GM18505 (cell line): ENCODE measurements at regions not wholly inside any gene's neighbourhood (a gene's known extent, or its start where the extent isn't known, plus 50 kb on each side); places are given as distances from the start of the nearest gene placed in this dataset.

Experiments
- ATAC-seq: cut with Tn5 transposase; IDR thresholded peaks from one replicate; pipeline ENCODE4 v1.9.1; 2021; ENCODE audit not compliant: unreplicated experiment
- POLR2A ChIP-seq: IDR thresholded peaks from 4 replicates; pipeline ENCODE4 v1.6.1; 2011; ENCODE audit warnings: borderline replicate concordance; ENCODE audit not compliant: insufficient read depth, insufficient read length; ENCODE audit errors: extremely low read depth

DNA sequence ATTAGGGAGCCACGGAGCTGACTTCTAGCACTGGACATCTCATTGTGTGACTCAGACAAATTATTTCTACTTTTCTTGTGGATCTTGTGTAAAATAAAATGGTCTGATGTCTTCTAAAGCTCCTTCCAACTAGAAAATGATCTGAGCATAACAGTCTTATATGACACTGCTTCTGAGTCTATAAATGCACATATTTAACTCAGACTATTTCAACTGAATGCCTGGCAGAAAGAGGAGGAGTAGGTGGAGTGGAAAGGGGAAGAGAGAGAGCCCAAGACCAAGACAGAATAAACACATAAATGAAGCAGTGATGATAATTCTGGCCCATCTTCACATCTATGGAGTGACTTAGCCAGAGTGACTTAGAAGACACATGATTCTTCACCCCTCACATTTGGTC lies 162.3 kb upstream of the PDZRN3 start:
- ATAC-seq: no peak
- no peak for TF ChIP-seq POLR2A

DNA sequence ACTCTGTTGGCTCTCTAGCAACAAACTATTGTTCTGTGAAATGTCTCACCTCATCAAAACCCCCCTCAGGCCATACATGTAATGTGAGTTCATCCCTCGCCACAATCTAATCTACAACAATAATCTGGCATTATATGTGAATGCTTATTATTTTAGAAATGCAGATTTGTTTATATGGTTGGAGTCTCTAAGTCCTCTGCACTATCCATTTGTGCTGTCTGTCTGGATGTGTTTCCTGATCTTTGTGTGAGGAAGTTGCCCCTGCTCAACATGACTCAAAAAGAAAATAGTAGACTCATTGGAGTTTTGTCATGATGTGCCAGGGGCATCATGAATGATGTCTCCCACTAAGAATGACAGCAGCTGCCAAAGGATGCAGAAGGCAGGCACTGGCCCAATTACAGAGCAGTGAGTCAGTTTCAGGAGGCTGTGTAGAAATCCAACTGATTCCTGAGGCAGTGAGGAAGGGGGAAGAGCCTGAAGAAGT lies 161.6 kb upstream of the PDZRN3 start:
- no peak for TF ChIP-seq POLR2A
- no peak for ATAC-seq

DNA sequence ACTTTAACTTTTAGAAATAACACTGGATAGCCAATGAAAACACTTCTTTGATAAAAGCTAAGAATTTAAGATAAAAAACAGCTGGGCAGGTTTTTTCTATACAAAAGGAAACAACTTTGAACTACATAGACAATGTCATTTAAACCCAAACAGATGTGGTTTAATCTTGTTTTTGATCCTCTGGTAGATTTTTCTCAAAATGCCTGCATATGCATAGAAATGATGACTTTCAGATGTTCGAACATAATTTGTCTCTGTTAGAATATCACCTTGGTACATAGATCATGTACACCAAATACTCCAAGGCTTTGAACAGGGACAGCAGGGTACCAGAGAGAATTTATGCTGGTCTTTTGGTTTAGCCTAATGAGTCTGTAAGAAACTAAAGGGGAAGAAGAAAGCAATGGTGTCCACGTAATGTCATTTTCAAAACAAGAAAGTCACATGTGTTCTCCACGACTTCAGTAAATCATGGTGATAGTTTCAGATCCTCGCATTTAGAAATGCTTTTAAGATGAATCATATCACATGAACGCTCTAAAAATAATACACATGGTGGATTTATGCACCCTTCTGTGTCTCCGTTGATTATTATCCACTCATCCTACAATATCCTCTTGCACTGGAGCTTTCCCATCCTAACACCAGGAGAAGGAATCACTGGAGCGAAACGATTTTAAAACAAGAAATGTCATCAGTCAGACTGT lies 160.1 kb upstream of the PDZRN3 start:
- ATAC-seq: no peak
- TF ChIP-seq POLR2A: no peak

DNA sequence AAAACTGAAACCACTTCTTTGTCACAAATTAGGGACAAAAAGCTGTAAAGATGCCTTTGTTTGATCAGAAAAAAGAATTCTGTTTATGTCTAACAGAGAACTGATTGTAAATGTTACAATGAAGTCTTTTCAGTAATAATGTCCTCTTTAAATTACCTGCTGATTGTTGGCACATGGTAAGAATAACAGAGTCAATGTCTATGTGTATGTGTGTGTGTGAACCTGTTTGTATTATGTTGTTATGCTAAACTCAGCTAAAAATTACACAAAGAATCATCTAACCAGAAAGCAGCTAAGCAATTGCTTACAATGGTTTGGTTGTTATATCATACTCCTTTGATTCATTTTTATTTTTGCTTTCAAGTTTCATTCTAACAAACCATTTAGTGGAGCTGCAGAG lies 159.1 kb upstream of the PDZRN3 start:
- TF ChIP-seq POLR2A: no peak
- ATAC-seq: no peak

DNA sequence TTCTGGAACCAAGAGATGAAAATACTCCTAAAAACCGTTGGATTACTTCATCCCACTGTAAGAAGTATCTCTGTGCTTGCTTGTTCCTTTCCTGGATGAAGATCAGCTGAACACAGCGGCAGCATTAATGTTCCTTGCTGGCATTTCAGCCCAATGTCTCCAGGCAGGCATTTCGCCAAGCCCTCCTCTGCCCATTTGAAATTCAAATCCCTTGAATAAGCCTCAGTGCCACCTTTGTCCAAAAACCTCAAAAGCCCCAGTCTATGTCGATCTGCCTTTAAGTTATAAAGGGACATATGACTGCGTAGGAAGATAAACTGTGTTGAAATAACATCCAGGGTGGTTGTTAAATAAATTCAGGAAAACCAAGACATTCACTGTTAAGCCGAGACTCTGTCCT lies 156.8 kb upstream of the PDZRN3 start:
- no peak for ATAC-seq
- TF ChIP-seq POLR2A: no peak

DNA sequence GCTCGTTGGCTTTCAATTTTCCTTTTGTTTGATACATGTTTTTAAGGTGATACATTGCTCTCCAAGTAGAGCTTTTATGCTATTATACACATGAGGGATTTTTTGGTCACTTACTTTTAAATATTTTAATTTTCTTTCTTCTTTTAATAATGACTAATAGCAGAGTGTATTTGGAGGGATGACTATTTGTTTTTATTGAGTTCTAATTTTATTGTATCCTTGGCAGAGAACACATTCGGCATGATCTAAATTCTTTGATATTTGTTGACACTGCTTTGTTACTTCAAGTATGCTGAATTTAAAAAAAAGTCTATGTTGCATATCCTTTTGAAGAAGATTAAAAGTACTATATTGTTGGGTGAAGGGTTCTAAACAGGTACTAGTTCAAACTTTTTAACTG lies 149.9 kb upstream of the PDZRN3 start:
- ATAC-seq: no peak
- no peak for TF ChIP-seq POLR2A

DNA sequence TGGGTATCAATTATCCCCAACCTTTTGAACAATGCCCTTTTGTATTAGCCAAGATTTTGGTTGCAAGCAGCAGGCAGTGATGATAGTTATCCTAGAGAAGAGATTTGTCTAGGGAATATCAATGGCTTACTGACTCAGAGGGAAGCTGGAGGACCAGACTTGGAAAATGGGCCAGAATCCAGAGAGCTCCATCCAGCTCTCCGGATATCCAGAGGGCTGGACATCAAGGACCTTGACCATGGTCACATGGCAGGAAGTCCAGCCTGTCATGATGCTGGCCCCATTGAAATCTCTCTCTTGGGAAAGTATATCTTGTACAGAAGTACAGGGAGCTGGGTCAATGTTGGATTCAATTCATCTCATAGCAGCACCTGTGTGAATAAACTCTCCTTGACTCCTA lies 148.5 kb upstream of the PDZRN3 start:
- no peak for TF ChIP-seq POLR2A
- no peak for ATAC-seq

DNA sequence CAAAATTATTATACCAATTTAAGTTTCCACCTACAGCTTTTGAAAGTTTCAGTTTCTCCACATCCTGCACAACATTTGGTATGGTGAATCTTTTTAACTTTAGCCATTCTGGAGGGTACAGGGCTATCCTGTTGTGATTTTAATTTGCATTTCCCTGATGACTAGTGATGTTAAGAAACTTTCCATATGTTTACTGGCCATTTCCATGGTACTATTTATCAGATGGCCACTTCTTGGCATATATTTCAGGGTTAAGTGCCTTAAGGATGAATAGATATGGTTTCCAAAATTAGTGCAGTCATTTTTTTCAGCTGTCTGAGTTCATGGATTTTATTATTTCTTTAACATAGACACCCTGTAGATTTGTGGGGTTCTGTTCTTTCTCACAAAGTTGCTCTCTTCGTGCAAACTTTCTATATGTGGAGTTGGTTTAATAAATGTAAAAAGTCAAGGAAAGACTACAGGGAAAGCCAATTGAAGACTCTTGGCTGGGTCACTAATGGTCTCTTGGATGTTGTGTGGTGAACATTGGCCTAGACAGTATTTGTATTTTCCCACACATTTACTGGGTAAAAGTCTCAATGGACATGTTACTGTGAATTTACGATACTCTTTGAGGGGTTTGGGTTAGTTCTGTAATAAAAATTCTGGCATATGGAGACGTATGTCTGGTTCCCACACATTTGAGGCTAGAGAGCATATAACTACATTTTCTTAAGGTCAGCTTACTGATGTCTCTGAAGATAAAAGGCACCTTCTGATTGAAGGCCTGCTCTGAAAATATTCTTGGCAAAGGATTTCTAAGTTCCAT lies 147.5 kb upstream of the PDZRN3 start:
- TF ChIP-seq POLR2A: no peak
- no peak for ATAC-seq

DNA sequence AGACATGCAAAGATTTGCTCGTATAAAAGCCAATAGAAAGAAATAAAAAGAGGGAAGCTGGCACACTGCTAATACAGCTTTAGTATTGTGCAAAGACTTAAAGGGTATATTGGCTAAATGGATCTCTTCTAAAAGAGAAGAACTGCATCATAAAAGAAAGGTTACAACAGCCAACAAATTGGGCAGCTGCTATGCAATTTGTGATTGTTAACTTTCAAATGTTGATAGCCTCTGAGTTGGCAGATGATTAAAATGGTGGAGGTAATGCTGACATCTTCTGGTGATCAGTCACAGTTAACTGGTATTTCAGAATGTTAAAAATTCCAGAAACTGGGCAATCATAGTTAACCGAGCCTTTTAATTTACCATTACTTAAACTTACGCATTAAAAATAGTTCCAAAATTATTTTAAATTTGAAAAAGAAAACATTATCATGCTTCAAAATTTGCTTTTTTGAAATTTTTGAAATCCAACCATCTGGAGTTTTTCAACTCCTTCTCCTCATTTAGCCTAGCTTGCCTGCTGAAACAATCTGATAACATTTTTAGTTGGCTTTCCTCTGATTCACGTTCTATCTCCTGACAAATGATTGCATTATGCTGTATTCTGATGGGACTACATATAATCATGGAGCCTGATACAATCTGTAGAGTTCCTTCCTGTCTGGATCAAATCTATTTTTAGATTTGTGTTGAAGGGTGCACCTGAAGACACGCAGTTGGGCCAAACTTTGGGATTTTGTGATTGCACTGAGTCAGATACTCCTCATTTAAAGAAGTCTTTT lies 144.0 kb upstream of the PDZRN3 start:
- ATAC-seq: no peak

DNA sequence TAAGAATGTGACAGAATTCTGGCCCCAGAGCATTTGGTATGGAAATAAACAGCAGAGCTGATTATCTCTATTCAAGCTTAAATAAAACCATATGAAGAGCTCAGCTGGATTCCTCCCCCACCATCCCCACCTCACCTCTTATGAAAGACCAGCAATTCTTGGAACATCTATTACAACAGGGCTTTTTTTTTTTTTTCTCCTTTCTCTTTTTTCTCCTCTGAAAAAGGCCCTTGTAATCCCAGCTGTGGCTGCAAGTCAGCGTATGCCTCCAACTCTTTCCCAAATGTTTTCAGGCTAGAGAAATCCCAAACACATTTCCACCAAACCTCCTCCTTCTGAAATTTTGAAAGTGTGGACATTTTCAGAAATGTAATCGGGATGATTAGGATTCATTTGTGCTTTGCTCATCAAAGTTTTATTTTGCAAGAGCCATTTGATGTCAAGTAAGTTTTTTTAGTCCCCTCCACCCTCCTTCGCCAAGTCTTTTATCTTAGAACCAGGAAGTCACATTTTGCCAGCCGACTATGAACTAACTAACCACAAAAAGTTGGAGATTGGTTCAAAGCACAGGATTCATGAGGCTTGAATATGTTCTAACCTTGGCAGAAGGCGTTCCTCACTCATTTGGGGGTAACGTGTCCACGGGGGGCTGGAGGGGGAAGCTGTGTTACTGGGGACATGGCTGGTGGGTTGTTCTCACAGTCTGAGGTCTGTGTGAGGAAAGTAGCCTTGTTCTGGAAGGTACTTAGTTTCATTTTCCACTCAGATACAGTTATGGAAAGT lies 142.0 kb upstream of the PDZRN3 start:
- ATAC-seq: no peak
- TF ChIP-seq POLR2A: no peak

More for the DNA sequence above, 144.0 kb upstream of the PDZRN3 start:
- TF ChIP-seq POLR2A: no peak

DNA sequence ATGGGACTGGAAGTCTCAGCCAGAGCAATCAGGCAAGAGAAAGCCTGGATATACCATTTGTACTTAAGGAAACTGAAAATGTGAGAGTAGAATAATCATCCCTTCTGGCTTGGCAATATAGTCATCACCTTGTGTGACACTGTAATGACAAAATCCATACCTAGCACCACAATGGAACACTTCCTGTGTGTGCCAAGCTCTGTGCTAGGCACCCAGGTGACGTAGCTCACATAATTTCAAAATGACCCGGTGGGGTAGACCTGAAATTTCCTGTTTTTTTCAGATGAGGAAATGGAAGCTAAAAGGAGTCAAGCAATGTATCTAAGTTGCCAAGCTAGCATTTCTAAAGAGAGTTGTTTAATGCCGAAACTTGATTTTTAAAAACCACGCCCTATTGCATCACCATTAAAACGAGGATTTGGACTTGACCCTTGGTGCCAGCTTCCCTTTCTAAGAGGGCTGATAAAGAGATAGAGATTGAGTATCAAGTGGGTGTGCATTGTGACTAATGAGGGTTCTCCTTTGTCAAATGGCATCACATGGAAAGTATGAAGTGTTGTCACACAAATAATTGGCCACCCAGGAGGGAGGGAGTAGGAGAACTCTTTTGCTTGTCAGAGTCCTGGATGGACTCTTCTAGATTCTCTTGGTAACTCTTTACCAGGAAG lies 141.3 kb upstream of the PDZRN3 start:
- TF ChIP-seq POLR2A: no peak
- ATAC-seq: no peak

DNA sequence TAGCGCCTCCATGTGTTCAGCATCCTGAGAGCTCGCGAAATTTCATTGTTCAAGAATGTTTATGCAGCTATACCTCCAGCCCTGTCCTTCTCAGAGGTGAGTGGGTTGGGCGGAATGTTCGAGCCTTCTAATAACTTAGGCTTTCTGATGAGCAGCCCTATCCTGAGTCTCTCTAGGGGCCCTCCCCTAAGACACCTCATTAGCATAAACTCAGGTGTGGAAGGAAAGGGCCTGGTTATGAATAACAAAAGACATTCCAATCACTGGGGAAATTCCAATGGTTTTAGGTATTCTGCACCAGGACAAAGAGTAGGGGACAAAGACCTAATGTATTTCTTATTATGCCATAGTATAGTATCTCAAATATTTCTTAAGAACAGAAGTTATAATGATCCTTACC lies 138.1 kb upstream of the PDZRN3 start:
- no peak for ATAC-seq
- TF ChIP-seq POLR2A: no peak

DNA sequence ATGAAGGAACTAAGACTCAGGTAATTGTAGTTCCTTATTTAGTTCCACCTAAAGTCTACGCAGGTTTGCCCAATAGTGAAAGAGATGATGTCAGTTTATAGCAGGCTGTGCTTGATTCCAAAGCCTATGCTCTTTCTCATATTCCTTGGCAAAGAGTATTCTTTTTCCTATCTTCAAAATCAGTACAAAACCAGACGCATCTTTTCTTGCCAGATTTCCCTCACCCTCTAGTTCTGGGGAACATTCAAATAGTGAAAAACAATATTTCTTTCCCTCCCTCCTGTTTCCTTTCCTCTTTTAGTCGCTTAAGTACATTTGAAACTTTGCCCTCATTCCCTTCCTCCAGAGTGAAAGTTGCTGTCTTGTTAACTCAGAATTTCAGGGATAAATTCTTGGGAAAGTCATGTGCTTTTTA lies 134.6 kb upstream of the PDZRN3 start:
- TF ChIP-seq POLR2A: no peak

DNA sequence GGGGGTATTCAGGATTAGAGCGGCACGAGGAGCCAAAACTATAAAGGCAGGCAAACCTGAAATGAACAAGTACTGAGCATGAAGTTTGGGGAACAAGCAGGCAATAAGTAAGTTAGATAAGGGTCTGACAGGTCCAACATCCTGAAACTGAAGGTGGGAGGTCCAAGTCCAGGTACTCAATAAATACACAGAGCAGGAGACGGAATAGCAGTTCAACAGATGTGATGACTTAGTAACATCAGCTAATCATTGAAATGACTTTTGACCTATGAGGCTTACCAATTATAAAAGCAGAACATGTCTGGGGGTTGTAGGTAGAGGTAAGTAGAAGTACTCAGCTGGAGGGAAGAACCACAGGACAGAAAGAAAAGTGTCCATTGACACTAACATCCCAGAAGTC lies 132.8 kb upstream of the PDZRN3 start:
- no peak for ATAC-seq
- TF ChIP-seq POLR2A: no peak

More for the DNA sequence above, 134.6 kb upstream of the PDZRN3 start:
- ATAC-seq: no peak
